ENCODE measurements at regions not wholly inside any gene's neighbourhood (a gene's known extent, or its start where the extent isn't known, plus 50 kb on each side); places are given as distances from the start of the nearest gene placed in this dataset.

DNA sequence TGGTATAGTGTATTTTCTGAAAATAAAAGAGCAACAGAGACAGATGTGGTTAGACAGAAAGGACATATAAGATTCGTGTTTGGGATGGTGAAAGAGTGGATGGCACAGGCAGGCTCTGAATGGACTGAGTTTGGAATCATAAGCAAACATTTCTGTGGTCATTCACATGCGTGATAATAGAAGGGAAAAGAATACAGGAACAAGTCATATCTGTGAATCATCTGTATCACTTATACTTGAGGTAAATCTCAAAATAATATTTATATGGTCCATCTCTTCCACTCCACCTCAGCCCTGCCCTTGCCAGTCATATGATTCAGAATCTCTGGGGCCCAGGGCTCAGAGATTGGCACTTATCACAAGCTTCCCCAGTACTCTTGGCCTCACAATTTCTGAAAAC, 535.1 kb downstream of the BCKDHB start:
- TF ChIP-seq TAF1 (IDR thresholded peaks at IDR 0.05; ENCODE audit: borderline replicate concordance, insufficient read depth, low read length) (no peak), POLR2AphosphoS5 (IDR thresholded peaks at IDR 0.05; ENCODE audit: low read depth, low read length) (no peak), FOXP2 (optimal IDR thresholded peaks at IDR 0.05; ENCODE audit: borderline replicate concordance, extremely low read depth, extremely low read length, insufficient read depth) (no peak), SIN3A (IDR thresholded peaks at IDR 0.05; ENCODE audit: borderline replicate concordance, insufficient read depth, low read length) (no peak)
- TF ChIP-seq, protein P1, sequence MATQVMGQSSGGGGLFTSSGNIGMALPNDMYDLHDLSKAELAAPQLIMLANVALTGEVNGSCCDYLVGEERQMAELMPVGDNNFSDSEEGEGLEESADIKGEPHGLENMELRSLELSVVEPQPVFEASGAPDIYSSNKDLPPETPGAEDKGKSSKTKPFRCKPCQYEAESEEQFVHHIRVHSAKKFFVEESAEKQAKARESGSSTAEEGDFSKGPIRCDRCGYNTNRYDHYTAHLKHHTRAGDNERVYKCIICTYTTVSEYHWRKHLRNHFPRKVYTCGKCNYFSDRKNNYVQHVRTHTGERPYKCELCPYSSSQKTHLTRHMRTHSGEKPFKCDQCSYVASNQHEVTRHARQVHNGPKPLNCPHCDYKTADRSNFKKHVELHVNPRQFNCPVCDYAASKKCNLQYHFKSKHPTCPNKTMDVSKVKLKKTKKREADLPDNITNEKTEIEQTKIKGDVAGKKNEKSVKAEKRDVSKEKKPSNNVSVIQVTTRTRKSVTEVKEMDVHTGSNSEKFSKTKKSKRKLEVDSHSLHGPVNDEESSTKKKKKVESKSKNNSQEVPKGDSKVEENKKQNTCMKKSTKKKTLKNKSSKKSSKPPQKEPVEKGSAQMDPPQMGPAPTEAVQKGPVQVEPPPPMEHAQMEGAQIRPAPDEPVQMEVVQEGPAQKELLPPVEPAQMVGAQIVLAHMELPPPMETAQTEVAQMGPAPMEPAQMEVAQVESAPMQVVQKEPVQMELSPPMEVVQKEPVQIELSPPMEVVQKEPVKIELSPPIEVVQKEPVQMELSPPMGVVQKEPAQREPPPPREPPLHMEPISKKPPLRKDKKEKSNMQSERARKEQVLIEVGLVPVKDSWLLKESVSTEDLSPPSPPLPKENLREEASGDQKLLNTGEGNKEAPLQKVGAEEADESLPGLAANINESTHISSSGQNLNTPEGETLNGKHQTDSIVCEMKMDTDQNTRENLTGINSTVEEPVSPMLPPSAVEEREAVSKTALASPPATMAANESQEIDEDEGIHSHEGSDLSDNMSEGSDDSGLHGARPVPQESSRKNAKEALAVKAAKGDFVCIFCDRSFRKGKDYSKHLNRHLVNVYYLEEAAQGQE (IDR thresholded peaks at IDR 0.05; ENCODE audit: insufficient read depth in 1 of 2, low read depth in 2 of 2, low read length in 2 of 2): no peak

Data from PFSK-1 (cell line).